BLaER1 treated with 17β-estradiol and CSF1 and Interleukin-3, amounts not matched to agents 10 nM and 100 nM (cell line): ENCODE measurements at regions not wholly inside any gene's neighbourhood (a gene's known extent, or its start where the extent isn't known, plus 50 kb on each side); places are given as distances from the start of the nearest gene placed in this dataset.

Experiments used
- H3K27ac ChIP-seq, 11 experiments: shearing (Covaris generic); formaldehyde crosslinking; 2 replicates each; pipeline ENCODE4 v1.8.1; 2022
- H3K27me3 ChIP-seq, 11 experiments: shearing (Covaris generic); formaldehyde crosslinking; 2 replicates each; pipeline ENCODE4 v1.8.1; 2022
- H3K36me3 ChIP-seq, 11 experiments: shearing (Covaris generic); formaldehyde crosslinking; 2 replicates each; pipeline ENCODE4 v1.8.1; 2022
- H3K4me1 ChIP-seq, 10 experiments: shearing (Covaris generic); formaldehyde crosslinking; 2 replicates each; pipeline ENCODE4 v1.8.1; 2022
- H3K4me2 ChIP-seq, 11 experiments: shearing (Covaris generic); formaldehyde crosslinking; 2 replicates each; pipeline ENCODE4 v1.8.1; 2022
- H3K4me3 ChIP-seq, 10 experiments: shearing (Covaris generic); formaldehyde crosslinking; 2 replicates each; pipeline ENCODE4 v1.8.1; 2022
- H3K9ac ChIP-seq, 11 experiments: shearing (Covaris generic); formaldehyde crosslinking; 2 replicates each; pipeline ENCODE4 v1.8.1; 2022
- H3K9me3 ChIP-seq, 11 experiments: shearing (Covaris generic); formaldehyde crosslinking; replicated peaks in 1 of 11; 2 replicates each; pipeline ENCODE4 v1.8.1; 2022
- H4K20me1 ChIP-seq, 11 experiments: shearing (Covaris generic); formaldehyde crosslinking; 2 replicates each; pipeline ENCODE4 v1.8.1; 2022
- Cebpa-rat ChIP-seq, 11 experiments: shearing (Covaris generic); IDR thresholded peaks; 2 replicates each; pipeline ENCODE4 v1.8.1; 2022

- no peaks in the 10 kb centered on the region for H3K36me3 ChIP-seq
- H3K27ac ChIP-seq = no peak overlapping the region
- no peak overlapping the region for H3K4me2 ChIP-seq
- no peaks in the 10 kb centered on the region for H4K20me1 ChIP-seq
- no peaks in the 10 kb centered on the region for H3K27me3 ChIP-seq
- no peak overlapping the region for H3K4me3 ChIP-seq
- TF ChIP-seq Cebpa-rat (IDR thresholded peaks at IDR 0.05) = no peak
- H3K4me1 ChIP-seq = 0 out of 20 replicates have a peak, but pooled peaks cover 0 to 6% (median 0%) of the 10 kb centered on the region in 10 experiments
- no peak overlapping the region for H3K9ac ChIP-seq
- H3K9me3 ChIP-seq = no peaks in the 10 kb centered on the region
Observed at GRCh38 chr9:120242116-120242811, 337.7 kb downstream of the CDK5RAP2 start.

- no peak for TF ChIP-seq Cebpa-rat (IDR thresholded peaks at IDR 0.05)
- Histone ChIP-seq H3K9me3 (peaks cover 0 to 4% (median 0%) of the 10 kb centered on the region in 11 experiments; a peak in 2 of 22 replicates), H3K27me3 (no peaks in the 10 kb centered on the region)
Observed at GRCh38 chr9:120236596-120236995, 343.4 kb downstream of the CDK5RAP2 start.

GRCh38 chr9:120235081-120235480 lies 344.9 kb downstream of the CDK5RAP2 start:
- Histone ChIP-seq H3K36me3 (no peaks in the 10 kb centered on the region), H3K4me3 (no peak overlapping the region), H3K27me3 (no peaks in the 10 kb centered on the region), H4K20me1 (no peaks in the 10 kb centered on the region; a peak in 1 of 22 replicates), H3K4me1 (0 out of 20 replicates have a peak, but pooled peaks cover 0 to 6% (median 0%) of the 10 kb centered on the region in 10 experiments), H3K9ac (no peak overlapping the region), H3K4me2 (peak overlapping the region in 1 of 11 experiments; percentile 21; a peak in 2 of 22 replicates), H3K27ac (no peak overlapping the region), H3K9me3 (peaks cover 0 to 4% (median 0%) of the 10 kb centered on the region in 11 experiments; a peak in 2 of 22 replicates)
- TF ChIP-seq Cebpa-rat (IDR thresholded peaks at IDR 0.05) = no peak

More at GRCh38 chr9:120236596-120236995, 343.4 kb downstream of the CDK5RAP2 start:
- Histone ChIP-seq H3K9ac (no peak overlapping the region), H3K4me2 (no peak overlapping the region), H3K36me3 (no peaks in the 10 kb centered on the region), H3K27ac (no peak overlapping the region), H3K4me1 (0 out of 20 replicates have a peak, but pooled peaks cover 0 to 6% (median 0%) of the 10 kb centered on the region in 10 experiments), H4K20me1 (no peaks in the 10 kb centered on the region; a peak in 1 of 22 replicates), H3K4me3 (no peak overlapping the region)

GRCh38 chr9:120230227-120230626 lies 349.7 kb downstream of the CDK5RAP2 start:
- Histone ChIP-seq H3K4me3 (no peak overlapping the region), H3K9ac (no peak overlapping the region), H4K20me1 (no peaks in the 10 kb centered on the region), H3K4me2 (no peak overlapping the region), H3K9me3 (peaks cover 0 to 5% (median 0%) of the 10 kb centered on the region in 11 experiments; a peak in 2 of 22 replicates), H3K36me3 (no peaks in the 10 kb centered on the region), H3K4me1 (0 out of 20 replicates have a peak, but pooled peaks cover 0 to 4% (median 0%) of the 10 kb centered on the region in 10 experiments), H3K27me3 (no peaks in the 10 kb centered on the region), H3K27ac (no peak overlapping the region)
- no peak for TF ChIP-seq Cebpa-rat (IDR thresholded peaks at IDR 0.05)

- TF ChIP-seq Cebpa-rat (IDR thresholded peaks at IDR 0.05) = no peak
- Histone ChIP-seq H3K9ac (no peak overlapping the region), H3K4me3 (no peak overlapping the region), H3K27ac (no peak overlapping the region), H3K4me2 (no peak overlapping the region), H4K20me1 (no peaks in the 10 kb centered on the region; a peak in 1 of 22 replicates), H3K9me3 (0 out of 22 replicates have a peak, but pooled peaks cover 0 to under 1% (median 0%) of the 10 kb centered on the region in 11 experiments), H3K27me3 (no peaks in the 10 kb centered on the region), H3K4me1 (no peaks in the 10 kb centered on the region), H3K36me3 (no peaks in the 10 kb centered on the region)
Observed at GRCh38 chr9:120221844-120222243, 358.1 kb downstream of the CDK5RAP2 start.

GRCh38 chr9:120214332-120214731 lies 365.6 kb downstream of the CDK5RAP2 start:
- Histone ChIP-seq H3K27me3 (no peaks in the 10 kb centered on the region), H4K20me1 (no peaks in the 10 kb centered on the region; a peak in 1 of 22 replicates), H3K4me1 (no peaks in the 10 kb centered on the region), H3K4me3 (no peak overlapping the region), H3K9me3 (no peaks in the 10 kb centered on the region), H3K9ac (no peak overlapping the region), H3K27ac (no peak overlapping the region), H3K4me2 (no peak overlapping the region), H3K36me3 (no peaks in the 10 kb centered on the region)
- TF ChIP-seq Cebpa-rat (IDR thresholded peaks at IDR 0.05) = no peak

GRCh38 chr9:120212853-120213200 lies 367.1 kb downstream of the CDK5RAP2 start:
- no peaks in the 10 kb centered on the region for H3K9me3 ChIP-seq
- H4K20me1 ChIP-seq = no peaks in the 10 kb centered on the region; a peak in 1 of 22 replicates
- no peak overlapping the region for H3K27ac ChIP-seq
- H3K4me2 ChIP-seq = no peak overlapping the region
- no peaks in the 10 kb centered on the region for H3K36me3 ChIP-seq
- H3K27me3 ChIP-seq = no peaks in the 10 kb centered on the region
- no peak for TF ChIP-seq Cebpa-rat (IDR thresholded peaks at IDR 0.05)
- H3K9ac ChIP-seq = no peak overlapping the region
- no peak overlapping the region for H3K4me3 ChIP-seq
- no peaks in the 10 kb centered on the region for H3K4me1 ChIP-seq

GRCh38 chr9:120212153-120212852 lies 367.7 kb downstream of the CDK5RAP2 start:
- Histone ChIP-seq H3K9me3 (no peaks in the 10 kb centered on the region), H4K20me1 (no peaks in the 10 kb centered on the region), H3K27ac (no peak overlapping the region), H3K4me1 (no peaks in the 10 kb centered on the region), H3K36me3 (no peaks in the 10 kb centered on the region), H3K4me2 (no peak overlapping the region), H3K9ac (no peak overlapping the region), H3K27me3 (no peaks in the 10 kb centered on the region), H3K4me3 (no peak overlapping the region)
- TF ChIP-seq Cebpa-rat (IDR thresholded peaks at IDR 0.05) = no peak

- no peak overlapping the region for H3K4me3 ChIP-seq
- no peaks in the 10 kb centered on the region for H3K27me3 ChIP-seq
- no peaks in the 10 kb centered on the region for H3K9me3 ChIP-seq
- H3K27ac ChIP-seq = no peak overlapping the region
- no peak overlapping the region for H3K4me2 ChIP-seq
- TF ChIP-seq Cebpa-rat (IDR thresholded peaks at IDR 0.05) = no peak
- no peak overlapping the region for H3K9ac ChIP-seq
- H3K4me1 ChIP-seq = no peaks in the 10 kb centered on the region
- H3K36me3 ChIP-seq = no peaks in the 10 kb centered on the region
- no peaks in the 10 kb centered on the region for H4K20me1 ChIP-seq
Observed at GRCh38 chr9:120210274-120210673, 369.7 kb downstream of the CDK5RAP2 start.
